Ishikawa (cell line): ENCODE measurements at regions not wholly inside any gene's neighbourhood (a gene's known extent, or its start where the extent isn't known, plus 50 kb on each side); places are given as distances from the start of the nearest gene placed in this dataset.

Source experiments
- CEBPB ChIP-seq: IDR thresholded peaks from 2 replicates; pipeline ENCODE4 v1.6.1; 2012
- CREB1 ChIP-seq: IDR thresholded peaks from 2 replicates; pipeline ENCODE4 v1.6.1; 2012; ENCODE audit warnings: low read depth
- EGR1 ChIP-seq: IDR thresholded peaks from 2 replicates; pipeline ENCODE4 v1.6.1; 2012
- EP300 ChIP-seq: IDR thresholded peaks from 2 replicates; pipeline ENCODE4 v1.6.1; 2012; ENCODE audit warnings: borderline replicate concordance
- FOXM1 ChIP-seq: IDR thresholded peaks from 2 replicates; pipeline ENCODE4 v1.6.1; 2012; ENCODE audit warnings: low read depth, borderline replicate concordance
- NFIC ChIP-seq: IDR thresholded peaks from 2 replicates; pipeline ENCODE4 v1.6.1; 2012
- RAD21 ChIP-seq: IDR thresholded peaks from 2 replicates; pipeline ENCODE4 v1.6.1; 2012; ENCODE audit warnings: low read depth
- REST ChIP-seq: IDR thresholded peaks from 2 replicates; pipeline ENCODE4 v1.6.1; 2012; ENCODE audit warnings: low read depth, mild to moderate bottlenecking
- TAF1 ChIP-seq: IDR thresholded peaks from 2 replicates; pipeline ENCODE4 v1.6.1; 2012; ENCODE audit warnings: low read depth, mild to moderate bottlenecking
- TCF12 ChIP-seq: IDR thresholded peaks from 2 replicates; pipeline ENCODE4 v1.6.1; 2012; ENCODE audit warnings: low read depth
- TEAD4 ChIP-seq: IDR thresholded peaks from 2 replicates; pipeline ENCODE4 v1.6.1; 2012
- YY1 ChIP-seq: IDR thresholded peaks from 2 replicates; pipeline ENCODE4 v1.6.1; 2012; ENCODE audit warnings: low read depth
- ZBTB7A ChIP-seq: IDR thresholded peaks from 2 replicates; pipeline ENCODE4 v1.6.1; 2012; ENCODE audit warnings: low read depth
- TF ChIP-seq, protein P1 (sequence below): IDR thresholded peaks from 2 replicates; pipeline ENCODE4 v1.6.1; 2012
- TF ChIP-seq, protein P2 (sequence below): IDR thresholded peaks from 2 replicates; pipeline ENCODE4 v1.6.1; 2012

- TF ChIP-seq FOXM1 (no peak), TCF12 (no peak), EGR1 (no peak), TAF1 (no peak), CEBPB (no peak), EP300 (no peak), NFIC (no peak), TEAD4 (no peak), ZBTB7A (no peak), CREB1 (no peak), REST (no peak), YY1 (no peak), RAD21 (no peak)
- TF ChIP-seq, protein P1, sequence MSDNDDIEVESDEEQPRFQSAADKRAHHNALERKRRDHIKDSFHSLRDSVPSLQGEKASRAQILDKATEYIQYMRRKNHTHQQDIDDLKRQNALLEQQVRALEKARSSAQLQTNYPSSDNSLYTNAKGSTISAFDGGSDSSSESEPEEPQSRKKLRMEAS = no peak
- TF ChIP-seq, protein P2, sequence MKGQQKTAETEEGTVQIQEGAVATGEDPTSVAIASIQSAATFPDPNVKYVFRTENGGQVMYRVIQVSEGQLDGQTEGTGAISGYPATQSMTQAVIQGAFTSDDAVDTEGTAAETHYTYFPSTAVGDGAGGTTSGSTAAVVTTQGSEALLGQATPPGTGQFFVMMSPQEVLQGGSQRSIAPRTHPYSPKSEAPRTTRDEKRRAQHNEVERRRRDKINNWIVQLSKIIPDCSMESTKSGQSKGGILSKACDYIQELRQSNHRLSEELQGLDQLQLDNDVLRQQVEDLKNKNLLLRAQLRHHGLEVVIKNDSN = no peak
Measured at GRCh38 chrX:8404471-8404870, 60.2 kb upstream of the VCX3B start.

DNA sequence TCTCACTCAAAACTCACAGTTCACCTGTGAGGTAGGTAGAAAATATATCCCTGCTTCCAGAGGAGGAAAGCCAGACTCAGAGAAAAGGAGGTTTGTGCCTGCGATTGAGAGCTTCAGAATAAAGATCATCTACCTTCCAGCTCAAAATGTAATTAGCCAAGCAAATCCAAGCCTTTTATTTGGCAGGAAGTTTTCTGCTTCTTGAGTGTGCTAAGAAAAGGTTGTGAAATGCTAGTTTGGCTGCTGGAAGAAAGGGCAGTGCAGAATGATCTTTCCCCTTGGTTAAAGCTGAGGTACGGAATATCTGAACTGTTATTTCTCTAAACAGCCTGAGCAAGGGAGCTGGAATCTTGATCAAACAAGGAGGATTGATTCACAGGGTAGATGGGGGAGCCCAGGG lies 59.7 kb upstream of the VCX3B start:
- TF ChIP-seq, protein P1 = no peak
- TF ChIP-seq, protein P2 = no peak
- TF ChIP-seq EGR1 (no peak), NFIC (no peak), YY1 (no peak), CREB1 (no peak), RAD21 (no peak), CEBPB (no peak), ZBTB7A (no peak), TEAD4 (no peak), EP300 (no peak), FOXM1 (no peak), REST (no peak), TCF12 (no peak), TAF1 (no peak)

DNA sequence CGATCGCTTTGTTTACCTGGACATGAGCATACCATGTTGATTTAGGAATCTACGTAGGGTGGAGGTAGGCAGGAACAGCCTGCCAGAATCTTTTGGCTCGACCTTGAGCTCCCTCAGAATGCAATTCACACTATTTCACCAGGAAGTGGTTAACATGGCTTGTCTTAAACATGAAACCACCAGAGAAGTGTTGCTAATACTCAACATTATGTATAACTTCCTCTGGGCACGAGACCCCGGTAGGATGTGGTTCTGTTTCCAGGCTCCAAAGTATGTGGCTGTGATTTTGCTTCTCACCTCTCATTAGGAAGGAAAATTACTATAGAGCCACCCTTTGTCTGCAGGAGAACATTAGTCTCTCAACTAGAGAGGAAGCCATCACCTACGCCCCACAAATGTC lies 59.0 kb upstream of the VCX3B start:
- TF ChIP-seq EGR1 (no peak), CREB1 (no peak), TEAD4 (no peak), RAD21 (no peak), NFIC (no peak), FOXM1 (no peak), REST (no peak), ZBTB7A (no peak), CEBPB (no peak), YY1 (no peak), TCF12 (no peak), EP300 (no peak), TAF1 (no peak)
- TF ChIP-seq, protein P1 = no peak
- TF ChIP-seq, protein P2 = no peak

- TF ChIP-seq RAD21 (no peak), TEAD4 (no peak), CREB1 (no peak), EP300 (no peak), FOXM1 (no peak), EGR1 (no peak), YY1 (no peak), ZBTB7A (no peak), TCF12 (no peak)
- TF ChIP-seq, protein P2 = no peak
- TF ChIP-seq, protein P1 = no peak
Measured at GRCh38 chrX:8413279-8413678, 51.4 kb upstream of the VCX3B start.
